ENCODE measurements at regions not wholly inside any gene's neighbourhood (a gene's known extent, or its start where the extent isn't known, plus 50 kb on each side); places are given as distances from the start of the nearest gene placed in this dataset.

GRCh38 chr4:63171341-63171740 lies 1237.9 kb downstream of the TECRL start:
- no peak for TF ChIP-seq CTCF (conservative IDR thresholded peaks at IDR 0.05)
- H3K27ac ChIP-seq, result no peak overlapping the region

- no peak overlapping the region for H3K27ac ChIP-seq
- TF ChIP-seq CTCF (conservative IDR thresholded peaks at IDR 0.05), result no peak
Measured at GRCh38 chr4:63170923-63171322, 1238.3 kb downstream of the TECRL start.

- no peak for TF ChIP-seq CTCF (conservative IDR thresholded peaks at IDR 0.05)
- H3K27ac ChIP-seq, result no peak overlapping the region
Measured at GRCh38 chr4:63169836-63170235, 1239.4 kb downstream of the TECRL start.

GRCh38 chr4:63155561-63155960 lies 1253.7 kb downstream of the TECRL start:
- TF ChIP-seq CTCF (conservative IDR thresholded peaks at IDR 0.05), result no peak

GRCh38 chr4:63123441-63123840 lies 1285.8 kb downstream of the TECRL start:
- no peak for TF ChIP-seq CTCF (conservative IDR thresholded peaks at IDR 0.05)
- no peak overlapping the region for H3K27ac ChIP-seq

More at GRCh38 chr4:63155561-63155960, 1253.7 kb downstream of the TECRL start:
- no peak overlapping the region for H3K27ac ChIP-seq

GRCh38 chr4:63122955-63123354 lies 1286.3 kb downstream of the TECRL start:
- no peak for TF ChIP-seq CTCF (conservative IDR thresholded peaks at IDR 0.05)

GRCh38 chr4:63106600-63106999 lies 1302.7 kb downstream of the TECRL start:
- no peak overlapping the region for H3K27ac ChIP-seq
- TF ChIP-seq CTCF (conservative IDR thresholded peaks at IDR 0.05), result no peak

More at GRCh38 chr4:63122955-63123354, 1286.3 kb downstream of the TECRL start:
- no peak overlapping the region for H3K27ac ChIP-seq

GRCh38 chr4:63105839-63106238 lies 1303.4 kb downstream of the TECRL start:
- no peak for TF ChIP-seq CTCF (conservative IDR thresholded peaks at IDR 0.05)
- H3K27ac ChIP-seq, result no peak overlapping the region
